Right lobe of liver (tissue), 4 donors: ENCODE measurements at regions not wholly inside any gene's neighbourhood (a gene's known extent, or its start where the extent isn't known, plus 50 kb on each side); places are given as distances from the start of the nearest gene placed in this dataset.

Source experiments
- CTCF ChIP-seq, 4 donors: fragments of 200-600 bp in 3 of 4; fragments of 450-650 bp in 1 of 4; IDR thresholded peaks; one replicate each; pipeline versions ENCODE4 v1.5.1 to v1.8.0; 2016 to 2022; ENCODE audit warnings: antibody characterized with exemption in 4 of 4, mild to moderate bottlenecking in 2 of 4
- POLR2A ChIP-seq: fragments of 450-650 bp; IDR thresholded peaks from one replicate; pipeline ENCODE4 v1.6.1; 2017; ENCODE audit warnings: antibody characterized with exemption, mild to moderate bottlenecking
- donor health status: DM: no; HTN: no; CAD: no.
- donor health status: DM: no; HTN: no; CAD: no.
- donor health status: DM: no; HTN: yes; CAD: no.

- no peak for TF ChIP-seq CTCF (IDR thresholded peaks at IDR 0.05)
- no peak for TF ChIP-seq POLR2A
Observed at GRCh38 chr3:190210608-190211007, 89.9 kb upstream of the P3H2 start.
